Stimulated activated memory B cell treated with anti-CD40 and anti-IgM and Interleukin-4, amounts not matched to agents 10 μg/mL and 1 μg/mL and 100 μg/mL, for 72 hours (primary cell): ENCODE measurements at regions not wholly inside any gene's neighbourhood (a gene's known extent, or its start where the extent isn't known, plus 50 kb on each side); places are given as distances from the start of the nearest gene placed in this dataset.
"Not testable (repeated sequence)": the region's sequence is repeated elsewhere in the genome, so short reads cannot be mapped to it uniquely, and the experiment has no call there.

ENCODE experiments used
- ATAC-seq: fragments of 150-1000 bp; cut with Tn5 transposase; 2 replicates; pipeline ENCODE4 v1.10.0; 2021
- H3K27ac Mint-ChIP-seq: one replicate; pipeline ENCODE4 v1.8.0; 2022; ENCODE audit warnings: mild to moderate bottlenecking, mixed read lengths
- H3K27me3 Mint-ChIP-seq: one replicate; pipeline ENCODE4 v1.8.0; 2022; ENCODE audit warnings: mixed read lengths
- H3K36me3 Mint-ChIP-seq: one replicate; pipeline ENCODE4 v1.8.0; 2022; ENCODE audit warnings: mixed read lengths
- H3K4me1 Mint-ChIP-seq: one replicate; pipeline ENCODE4 v1.8.0; 2022; ENCODE audit warnings: mixed read lengths
- H3K4me3 Mint-ChIP-seq: one replicate; pipeline ENCODE4 v1.8.0; 2022; ENCODE audit warnings: mild to moderate bottlenecking, moderate library complexity, mixed read lengths
- H3K9me3 Mint-ChIP-seq: one replicate; pipeline ENCODE4 v1.8.0; 2022; ENCODE audit warnings: mixed read lengths

DNA sequence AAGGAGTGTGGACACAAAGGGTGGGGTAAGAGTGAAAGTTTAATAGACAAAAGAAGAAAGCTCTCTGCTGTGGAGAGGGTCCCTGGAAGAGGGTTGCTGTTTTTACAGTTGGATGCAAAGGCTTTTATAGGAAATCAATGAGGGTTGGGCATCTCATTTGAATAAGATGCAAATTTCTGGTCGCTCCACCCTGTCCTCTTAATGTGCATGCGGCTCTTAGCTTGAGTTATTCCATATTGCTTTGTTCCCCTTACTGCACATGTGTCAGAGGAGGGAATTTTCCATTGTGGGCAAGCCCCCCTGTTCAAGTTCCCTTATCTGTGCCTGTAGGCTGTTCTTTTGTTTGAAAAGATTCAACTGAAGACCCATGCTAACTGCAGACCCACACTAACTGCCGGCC, 326.5 kb downstream of the BCL11A start:
- Mint-ChIP-seq H3K27me3 (no peaks in the 10 kb centered on the region), H3K27ac (no peak overlapping the region), H3K36me3 (peaks cover 6% of the 10 kb centered on the region), H3K9me3 (peaks cover 5% of the 10 kb centered on the region), H3K4me3 (no peak overlapping the region), H3K4me1 (peaks cover 24% of the 10 kb centered on the region)
- no peak for ATAC-seq

- no peak overlapping the region for H3K27ac Mint-ChIP-seq
- no peaks in the 10 kb centered on the region for H3K27me3 Mint-ChIP-seq
- no peak for ATAC-seq
- H3K9me3 Mint-ChIP-seq = no peaks in the 10 kb centered on the region
- H3K4me3 Mint-ChIP-seq = no peak overlapping the region
- peaks cover 24% of the 10 kb centered on the region for H3K4me1 Mint-ChIP-seq
- no peaks in the 10 kb centered on the region for H3K36me3 Mint-ChIP-seq
These were observed 327.3 kb downstream of the BCL11A start for GRCh38 chr2:60226191-60226590.

GRCh38 chr2:60223859-60224258, 329.6 kb downstream of the BCL11A start:
- no peak overlapping the region for H3K4me3 Mint-ChIP-seq
- ATAC-seq = no peak
- H3K27ac Mint-ChIP-seq = no peak overlapping the region
- H3K27me3 Mint-ChIP-seq = no peaks in the 10 kb centered on the region
- no peaks in the 10 kb centered on the region for H3K9me3 Mint-ChIP-seq
- peaks cover 18% of the 10 kb centered on the region for H3K4me1 Mint-ChIP-seq
- H3K36me3 Mint-ChIP-seq = no peaks in the 10 kb centered on the region

- Mint-ChIP-seq H3K4me3 (no peak overlapping the region), H3K36me3 (no peaks in the 10 kb centered on the region), H3K27ac (no peak overlapping the region), H3K4me1 (peaks cover 6% of the 10 kb centered on the region), H3K27me3 (no peaks in the 10 kb centered on the region), H3K9me3 (no peaks in the 10 kb centered on the region)
- ATAC-seq = no peak
These were observed 332.4 kb downstream of the BCL11A start for GRCh38 chr2:60221098-60221497.

DNA sequence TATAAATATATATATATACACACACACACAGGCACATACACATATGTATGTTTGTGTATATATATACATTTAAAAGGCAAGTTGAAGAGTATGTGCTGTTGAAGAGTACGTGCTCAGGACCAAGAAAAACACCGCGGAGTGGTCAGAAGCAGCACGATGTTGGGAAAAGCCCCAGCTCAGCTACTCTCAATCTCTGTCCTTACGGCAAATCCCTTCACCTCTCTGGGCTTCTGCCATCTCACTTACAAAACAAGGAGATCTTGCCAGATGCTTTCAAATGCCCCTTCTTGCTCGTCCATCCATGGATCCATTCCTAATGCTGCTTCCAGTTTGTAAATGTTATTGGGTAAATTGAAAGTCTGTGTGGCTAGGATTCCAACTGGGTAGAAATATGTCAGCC, 333.9 kb downstream of the BCL11A start:
- H3K27me3 Mint-ChIP-seq = no peaks in the 10 kb centered on the region
- H3K4me3 Mint-ChIP-seq = no peak overlapping the region
- H3K36me3 Mint-ChIP-seq = no peaks in the 10 kb centered on the region
- no peak overlapping the region for H3K27ac Mint-ChIP-seq
- H3K4me1 Mint-ChIP-seq = no peaks in the 10 kb centered on the region
- no peak for ATAC-seq
- H3K9me3 Mint-ChIP-seq = no peaks in the 10 kb centered on the region

GRCh38 chr2:60216452-60216995, 336.9 kb downstream of the BCL11A start:
- H3K36me3 Mint-ChIP-seq = no peaks in the 10 kb centered on the region
- H3K27ac Mint-ChIP-seq = no peak overlapping the region
- no peaks in the 10 kb centered on the region for H3K27me3 Mint-ChIP-seq
- no peak overlapping the region for H3K4me3 Mint-ChIP-seq
- no peaks in the 10 kb centered on the region for H3K9me3 Mint-ChIP-seq
- no peak for ATAC-seq
- no peaks in the 10 kb centered on the region for H3K4me1 Mint-ChIP-seq

GRCh38 chr2:60215386-60215901, 338.0 kb downstream of the BCL11A start:
- Mint-ChIP-seq H3K36me3 (no peaks in the 10 kb centered on the region), H3K27me3 (no peaks in the 10 kb centered on the region), H3K9me3 (no peaks in the 10 kb centered on the region), H3K27ac (no peak overlapping the region), H3K4me1 (no peaks in the 10 kb centered on the region), H3K4me3 (no peak overlapping the region)
- ATAC-seq = no peak

DNA sequence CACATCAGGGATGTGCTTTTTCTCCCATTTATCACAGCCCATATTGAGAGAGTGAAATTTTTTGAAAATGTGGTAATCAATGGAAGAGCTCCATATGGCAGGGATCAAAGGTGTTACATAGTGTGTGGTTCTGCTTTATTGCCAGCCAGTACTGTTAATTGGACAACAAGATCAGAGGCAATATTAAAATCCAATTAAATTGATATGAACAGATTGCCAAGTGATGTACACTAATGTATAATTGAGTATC, 338.9 kb downstream of the BCL11A start:
- H3K27ac Mint-ChIP-seq = no peak overlapping the region

GRCh38 chr2:60213865-60214625, 339.4 kb downstream of the BCL11A start:
- Mint-ChIP-seq H3K9me3 (no peaks in the 10 kb centered on the region), H3K4me3 (no peak overlapping the region), H3K36me3 (no peaks in the 10 kb centered on the region), H3K27me3 (no peaks in the 10 kb centered on the region), H3K4me1 (no peaks in the 10 kb centered on the region), H3K27ac (no peak overlapping the region)
- no peak for ATAC-seq

More for the DNA sequence above, 338.9 kb downstream of the BCL11A start:
- Mint-ChIP-seq H3K4me1 (no peaks in the 10 kb centered on the region), H3K27me3 (no peaks in the 10 kb centered on the region), H3K4me3 (no peak overlapping the region), H3K9me3 (no peaks in the 10 kb centered on the region), H3K36me3 (no peaks in the 10 kb centered on the region)
- ATAC-seq = no peak

GRCh38 chr2:60212181-60212945, 341.1 kb downstream of the BCL11A start:
- H3K9me3 Mint-ChIP-seq = no peaks in the 10 kb centered on the region
- H3K27me3 Mint-ChIP-seq = no peaks in the 10 kb centered on the region
- H3K4me1 Mint-ChIP-seq = peaks cover 6% of the 10 kb centered on the region
- peak overlapping the region; percentile 7 for H3K27ac Mint-ChIP-seq
- H3K36me3 Mint-ChIP-seq = no peaks in the 10 kb centered on the region
- no peak for ATAC-seq
- no peak overlapping the region for H3K4me3 Mint-ChIP-seq

DNA sequence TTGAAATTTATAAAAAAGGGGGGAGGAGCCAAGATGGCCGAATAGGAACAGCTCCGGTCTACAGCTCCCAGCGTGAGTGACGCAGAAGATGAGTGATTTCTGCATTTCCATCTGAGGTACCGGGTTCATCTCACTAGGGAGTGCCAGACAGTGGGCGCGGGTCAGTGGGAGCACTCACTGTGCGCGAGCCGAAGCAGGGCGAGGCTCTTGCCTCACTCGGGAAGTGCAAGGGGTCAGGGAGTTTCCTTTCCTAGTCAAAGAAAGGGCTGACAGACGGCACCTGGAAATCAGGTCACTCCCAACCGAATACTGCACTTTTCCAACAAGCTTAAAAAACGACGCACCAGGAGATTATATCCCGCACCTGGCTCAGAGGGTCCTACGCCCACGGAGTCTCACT, 364.4 kb downstream of the BCL11A start:
- Mint-ChIP-seq H3K9me3 (peaks cover 15% of the 10 kb centered on the region), H3K36me3 (peaks cover 20% of the 10 kb centered on the region)
- H3K27me3 Mint-ChIP-seq, H3K27ac Mint-ChIP-seq, H3K4me1 Mint-ChIP-seq, H3K4me3 Mint-ChIP-seq, ATAC-seq: not testable (repeated sequence)

- ATAC-seq = no peak
These were observed 378.2 kb downstream of the BCL11A start for GRCh38 chr2:60175290-60175689.

DNA sequence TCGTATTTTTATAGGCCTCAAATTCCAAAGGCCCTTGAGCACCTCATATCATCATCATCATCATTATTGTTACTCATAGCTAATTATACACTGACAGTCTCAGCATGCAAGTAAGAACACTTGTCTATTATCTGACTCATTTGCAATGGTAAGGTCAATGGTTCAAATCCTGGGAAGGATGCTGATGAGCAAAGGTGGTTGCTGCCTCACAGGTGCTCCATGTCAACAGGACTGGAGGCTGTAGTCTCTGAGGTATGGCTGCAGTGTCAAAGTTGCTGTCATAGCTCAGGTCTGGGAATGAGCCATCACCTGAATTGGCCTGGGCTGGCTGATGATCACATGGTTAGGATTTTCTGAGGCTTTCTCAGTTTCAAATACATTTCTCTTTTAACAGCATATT, 379.3 kb downstream of the BCL11A start:
- Mint-ChIP-seq H3K4me1 (no peaks in the 10 kb centered on the region), H3K4me3 (no peak overlapping the region), H3K27me3 (no peaks in the 10 kb centered on the region), H3K9me3 (no peaks in the 10 kb centered on the region), H3K36me3 (no peaks in the 10 kb centered on the region), H3K27ac (no peak overlapping the region)
- ATAC-seq = no peak

More at GRCh38 chr2:60175290-60175689, 378.2 kb downstream of the BCL11A start:
- no peaks in the 10 kb centered on the region for H3K4me1 Mint-ChIP-seq
- H3K36me3 Mint-ChIP-seq = no peaks in the 10 kb centered on the region
- no peak overlapping the region for H3K27ac Mint-ChIP-seq
- H3K27me3 Mint-ChIP-seq = no peaks in the 10 kb centered on the region
- no peak overlapping the region for H3K4me3 Mint-ChIP-seq
- no peaks in the 10 kb centered on the region for H3K9me3 Mint-ChIP-seq

- no peaks in the 10 kb centered on the region for H3K9me3 Mint-ChIP-seq
- no peaks in the 10 kb centered on the region for H3K36me3 Mint-ChIP-seq
- no peak overlapping the region for H3K4me3 Mint-ChIP-seq
- H3K4me1 Mint-ChIP-seq = peaks cover 4% of the 10 kb centered on the region
- no peak overlapping the region for H3K27ac Mint-ChIP-seq
- ATAC-seq = no peak
- no peaks in the 10 kb centered on the region for H3K27me3 Mint-ChIP-seq
These were observed 380.7 kb downstream of the BCL11A start for GRCh38 chr2:60172801-60173200.

- Mint-ChIP-seq H3K36me3 (no peaks in the 10 kb centered on the region), H3K9me3 (no peaks in the 10 kb centered on the region), H3K4me3 (no peak overlapping the region), H3K27ac (no peak overlapping the region), H3K27me3 (no peaks in the 10 kb centered on the region), H3K4me1 (peaks cover 4% of the 10 kb centered on the region)
- ATAC-seq = no peak
These were observed 383.2 kb downstream of the BCL11A start for GRCh38 chr2:60170272-60170671.

DNA sequence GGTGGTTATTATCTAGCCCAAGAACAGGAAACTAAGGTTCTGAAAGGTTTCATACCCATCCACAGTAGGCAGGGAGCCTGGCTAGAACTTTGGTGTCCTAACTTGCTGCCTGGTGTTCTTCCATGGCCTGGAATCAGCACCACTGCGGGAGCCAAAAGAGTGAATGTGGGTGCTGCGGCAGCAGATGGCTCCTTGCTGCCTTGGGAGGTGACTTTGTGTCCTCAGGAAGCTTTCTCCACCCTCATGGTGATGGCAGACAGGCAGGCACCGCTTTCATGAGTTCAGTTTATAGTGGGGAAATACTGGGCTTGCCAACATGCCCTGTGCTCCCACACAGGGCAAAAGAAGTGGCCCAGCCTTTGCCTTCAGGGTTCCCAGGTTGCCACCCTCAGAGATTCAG, 385.2 kb downstream of the BCL11A start:
- H3K9me3 Mint-ChIP-seq = no peaks in the 10 kb centered on the region
- no peak for ATAC-seq
- H3K27me3 Mint-ChIP-seq = no peaks in the 10 kb centered on the region
- H3K4me1 Mint-ChIP-seq = peaks cover 4% of the 10 kb centered on the region
- no peaks in the 10 kb centered on the region for H3K36me3 Mint-ChIP-seq
- no peak overlapping the region for H3K27ac Mint-ChIP-seq
- H3K4me3 Mint-ChIP-seq = no peak overlapping the region
